K562 (cell line): ENCODE measurements at regions not wholly inside any gene's neighbourhood (a gene's known extent, or its start where the extent isn't known, plus 50 kb on each side); places are given as distances from the start of the nearest gene placed in this dataset.

Experiments
- ATAC-seq: fragments of 200-7000 bp; cut with Tn5 transposase; 3 replicates; pipeline ENCODE4 v1.9.1; 2020; ENCODE audit warnings: moderate library complexity
- BruUV-seq: library from RNA; stranded (reverse); fragments of 400-500 nt; replicated peaks from 2 replicates; lab custom pipeline; 2021; lab: Mats Ljungman, UMichigan
- CTCF ChIA-PET: fragments of 300-600 bp; formaldehyde crosslinking; extraction: SDS; loops from one replicate; lab custom pipeline; 2021; ENCODE audit warnings: low intra/inter-chr PET ratio; lab: Yijun Ruan, JAX
- POLR2A ChIA-PET: fragments of 300-600, 350-650 bp; sonication (Branson Sonifier 250); formaldehyde crosslinking; extraction: SDS; loops from one replicate; lab custom pipeline; 2021; ENCODE audit warnings: antibody characterized with exemption, inconsistent platforms; lab: Yijun Ruan, JAX
- DNase-seq, 4 experiments: peaks; one replicate each; pipeline versions ENCODE4 v3.0.0 to v3.0.0-alpha.2; 2011 to 2018; ENCODE audit warnings: low spot score in 3 of 4, mixed read lengths in 3 of 4; ENCODE audit errors: extremely low read depth in 1 of 4
- FAIRE-seq: peaks from 2 replicates; lab custom pipeline; 2011; peaks lifted over from hg19 to GRCh38; lab: Jason Lieb, UNC
- H2AFZ ChIP-seq: 2 replicates; pipeline ENCODE4 v1.6.0; 2011; ENCODE audit warnings: low read depth, low read length, control low read depth, inconsistent platforms
- H3K27ac ChIP-seq: fragments of 200-600 bp; 3 replicates; pipeline ENCODE4 v1.8.0; 2011; ENCODE audit warnings: low read depth, mild to moderate bottlenecking, control low read depth, inconsistent platforms, low read length, moderate library complexity, mixed read lengths; ENCODE audit errors: extremely low read depth
- H3K27me3 ChIP-seq, 2 experiments: fragments of 300-600 bp in 1 of 2; 2 replicates in 1 of 2; 3 replicates in 1 of 2; pipeline versions ENCODE4 v1.6.0 to v1.8.0; 2011; ENCODE audit warnings: inconsistent platforms in 2 of 2, low read length in 2 of 2, mild to moderate bottlenecking in 1 of 2, mixed read lengths in 1 of 2, moderate library complexity in 1 of 2; ENCODE audit not compliant: control insufficient read depth in 2 of 2, insufficient read depth in 2 of 2
- H3K36me3 ChIP-seq: fragments of 300-600 bp; 3 replicates; pipeline ENCODE4 v1.8.0; 2011; ENCODE audit warnings: mild to moderate bottlenecking, low read length, inconsistent platforms; ENCODE audit not compliant: control insufficient read depth, insufficient read depth
- H3K4me1 ChIP-seq, 2 experiments: fragments of 200-600 bp in 1 of 2; replicated peaks in 1 of 2; 2 replicates in 1 of 2; 3 replicates in 1 of 2; pipeline versions ENCODE4 v1.5.1 to v1.8.0; 2011; ENCODE audit warnings: inconsistent platforms in 2 of 2, low read length in 2 of 2, mild to moderate bottlenecking in 1 of 2, mixed read lengths in 1 of 2, moderate library complexity in 1 of 2; ENCODE audit not compliant: control insufficient read depth in 2 of 2, insufficient read depth in 2 of 2
- H3K4me2 ChIP-seq: 2 replicates; pipeline ENCODE4 v1.6.1; 2011; ENCODE audit warnings: low read length, control low read depth, inconsistent platforms, mixed read lengths; ENCODE audit not compliant: insufficient read depth
- H3K4me3 ChIP-seq: fragments of 200-600 bp; sonication (generic), shearing (Covaris generic); 2 replicates; pipeline ENCODE4 v1.5.1; 2016; ENCODE audit warnings: control low read depth, inconsistent platforms
- H3K79me2 ChIP-seq: fragments of 200-600 bp; 3 replicates; pipeline ENCODE4 v1.8.0; 2011; ENCODE audit warnings: low read length, inconsistent platforms; ENCODE audit not compliant: control insufficient read depth, insufficient read depth
- H3K9ac ChIP-seq, 2 experiments: 2 replicates each; pipeline versions ENCODE4 v1.6.0 to v1.6.1; 2011; ENCODE audit warnings: low read depth in 2 of 2, low read length in 2 of 2, control low read depth in 1 of 2, inconsistent platforms in 1 of 2, mild to moderate bottlenecking in 1 of 2, mixed read lengths in 1 of 2; ENCODE audit not compliant: insufficient read depth in 1 of 2
- H3K9me1 ChIP-seq: one replicate; pipeline ENCODE4 v1.6.0; 2011; ENCODE audit warnings: inconsistent platforms, mild to moderate bottlenecking, low read length, moderate library complexity; ENCODE audit not compliant: control insufficient read depth, insufficient read depth
- H3K9me3 ChIP-seq: replicated peaks from 2 replicates; pipeline ENCODE4 v1.5.1; 2011; ENCODE audit warnings: low read depth, low read length, inconsistent platforms; ENCODE audit not compliant: control insufficient read depth, insufficient read depth
- H4K20me1 ChIP-seq: replicated peaks from 2 replicates; pipeline ENCODE4 v1.6.1; 2011; ENCODE audit warnings: low read length, inconsistent platforms, mixed read lengths; ENCODE audit not compliant: control insufficient read depth, insufficient read depth
- CHD4 ChIP-seq: fragments of 200-600 bp; sonication (generic); IDR thresholded peaks from 3 replicates; pipeline ENCODE4 v1.6.1; 2012; ENCODE audit warnings: low read depth, mild to moderate bottlenecking, mixed read lengths, low read length, inconsistent platforms; ENCODE audit not compliant: insufficient read depth, insufficient replicate concordance, poor library complexity, severe bottlenecking
- EP400 ChIP-seq: fragments of 450-650 bp; IDR thresholded peaks from 2 replicates; pipeline ENCODE4 v1.6.1; 2017; ENCODE audit warnings: antibody characterized with exemption, mild to moderate bottlenecking, moderate library complexity
- EZH2 ChIP-seq: IDR thresholded peaks from 2 replicates; pipeline ENCODE4 v1.6.1; 2012; ENCODE audit warnings: low read depth, mild to moderate bottlenecking, inconsistent platforms, low read length, borderline replicate concordance
- JUN ChIP-seq, 2 experiments: sonication (generic) in 1 of 2; formaldehyde crosslinking in 1 of 2; IDR thresholded peaks; 2 replicates each; pipeline versions ENCODE4 v1.6.1 to v1.8.0; 2012 to 2022; ENCODE audit warnings: borderline replicate concordance in 2 of 2, mild to moderate bottlenecking in 2 of 2, improper control_type of control experiment in 1 of 2, low read depth in 1 of 2, low read length in 1 of 2, missing genetic modification reagents in 1 of 2
- MAFK ChIP-seq: IDR thresholded peaks from 2 replicates; pipeline ENCODE4 v1.6.1; 2011; ENCODE audit warnings: low read length, improper control_type of control experiment
- MYC ChIP-seq, 2 experiments: fragments of 250-450 bp in 1 of 2; sonication (Bioruptor Pico) in 1 of 2; IDR thresholded peaks; 2 replicates each; pipeline versions ENCODE4 v1.5.1 to v1.6.1; 2012 to 2021; ENCODE audit warnings: low read depth in 2 of 2, borderline replicate concordance in 1 of 2, improper control_type of control experiment in 1 of 2, low read length in 1 of 2, mild to moderate bottlenecking in 1 of 2, moderate library complexity in 1 of 2
- NCOR1 ChIP-seq: fragments of 450-650 bp; IDR thresholded peaks from 2 replicates; pipeline ENCODE4 v1.6.1; 2016; ENCODE audit warnings: mild to moderate bottlenecking, moderate library complexity
- NFATC3 ChIP-seq: fragments of 450-650 bp; IDR thresholded peaks from 2 replicates; pipeline ENCODE4 v1.6.1; 2017; ENCODE audit warnings: mild to moderate bottlenecking
- NR0B1 ChIP-seq: fragments of 450-650 bp; IDR thresholded peaks from one replicate; pipeline ENCODE4 v1.6.1; 2018; ENCODE audit warnings: mild to moderate bottlenecking, moderate library complexity; ENCODE audit not compliant: partially characterized antibody
- SIN3B ChIP-seq: fragments of 450-650 bp; IDR thresholded peaks from 2 replicates; pipeline ENCODE4 v1.6.1; 2017; ENCODE audit warnings: low read depth, mild to moderate bottlenecking, moderate library complexity
- XRCC4 ChIP-seq: IDR thresholded peaks from one replicate; pipeline ENCODE4 v1.6.1; 2011; ENCODE audit not compliant: insufficient read depth, insufficient read length; ENCODE audit errors: extremely low read depth
- YBX1 ChIP-seq: fragments of 450-650 bp; IDR thresholded peaks from 2 replicates; pipeline ENCODE4 v1.7.1; 2016; ENCODE audit warnings: mild to moderate bottlenecking
- ZBED1 ChIP-seq: IDR thresholded peaks from 2 replicates; pipeline ENCODE4 v1.6.1; 2014
- WGBS: fragments of 100-300 bp; shearing (Covaris generic); methylation state at CpG from one replicate; pipeline ENCODE4 v1.1.6; 2016; ENCODE audit warnings: low coverage, mixed read lengths; ENCODE audit not compliant: insufficient coverage; ENCODE audit errors: missing lambda C conversion rate; 5-methylcytosine and 5-hydroxymethylcytosine counted together
- in situ Hi-C: fragments of 300-500 bp; cut with MboI; formaldehyde crosslinking; loops from 4 replicates; pipeline ENCODE4 v1.15.0; 2018; ENCODE audit warnings: inconsistent platforms, mixed read lengths
- intact Hi-C: fragments of 100-400 bp; cut with micrococcal nuclease; formaldehyde crosslinking; loops from 2 replicates; pipeline ENCODE4 v1.14.2; 2022
- TF ChIP-seq, protein P1 (sequence below): sonication (generic); formaldehyde crosslinking; IDR thresholded peaks from 2 replicates; pipeline ENCODE4 v1.5.0; 2020; ENCODE audit warnings: missing genetic modification reagents
- TF ChIP-seq, protein P2 (sequence below): fragments of 200-400 bp; formaldehyde crosslinking; IDR thresholded peaks from 2 replicates; pipeline ENCODE4 v1.6.1; 2017; ENCODE audit warnings: mild to moderate bottlenecking, low read depth, low read length, moderate library complexity
- TF ChIP-seq, protein P3 (sequence below): IDR thresholded peaks from 2 replicates; pipeline ENCODE4 v1.6.1; 2012; ENCODE audit warnings: low read depth, low read length, improper control_type of control experiment, borderline replicate concordance

- POLR2A ChIA-PET = no interaction called here
- Histone ChIP-seq H3K9ac (no peak overlapping the region), H4K20me1 (no peaks in the 10 kb centered on the region), H3K27ac (no peak overlapping the region), H3K79me2 (no peaks in the 10 kb centered on the region), H3K9me1 (no peaks in the 10 kb centered on the region), H3K4me2 (no peak overlapping the region), H3K9me3 (no peaks in the 10 kb centered on the region), H3K36me3 (no peaks in the 10 kb centered on the region), H2AFZ (no peak overlapping the region), H3K27me3 (no peaks in the 10 kb centered on the region), H3K4me1 (no peaks in the 10 kb centered on the region), H3K4me3 (no peak overlapping the region)
- FAIRE-seq (no peak), DNase-seq (no peak), ATAC-seq (no peak)
- no TSS peak for BruUV-seq
- 0% methylated on average over 3 of the region's 3 CpGs for WGBS
- intact Hi-C loops = no loop called here
- CTCF ChIA-PET = no interaction called here
- in situ Hi-C loops = no loop called here
- TF ChIP-seq NR0B1 = no peak
- TF ChIP-seq, protein P1, sequence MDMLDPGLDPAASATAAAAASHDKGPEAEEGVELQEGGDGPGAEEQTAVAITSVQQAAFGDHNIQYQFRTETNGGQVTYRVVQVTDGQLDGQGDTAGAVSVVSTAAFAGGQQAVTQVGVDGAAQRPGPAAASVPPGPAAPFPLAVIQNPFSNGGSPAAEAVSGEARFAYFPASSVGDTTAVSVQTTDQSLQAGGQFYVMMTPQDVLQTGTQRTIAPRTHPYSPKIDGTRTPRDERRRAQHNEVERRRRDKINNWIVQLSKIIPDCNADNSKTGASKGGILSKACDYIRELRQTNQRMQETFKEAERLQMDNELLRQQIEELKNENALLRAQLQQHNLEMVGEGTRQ (CRISPR knock-in tag) = no peak
- TF ChIP-seq EZH2 = no peak
- no peak for TF ChIP-seq NFATC3
- TF ChIP-seq SIN3B = no peak
- TF ChIP-seq, protein P2, sequence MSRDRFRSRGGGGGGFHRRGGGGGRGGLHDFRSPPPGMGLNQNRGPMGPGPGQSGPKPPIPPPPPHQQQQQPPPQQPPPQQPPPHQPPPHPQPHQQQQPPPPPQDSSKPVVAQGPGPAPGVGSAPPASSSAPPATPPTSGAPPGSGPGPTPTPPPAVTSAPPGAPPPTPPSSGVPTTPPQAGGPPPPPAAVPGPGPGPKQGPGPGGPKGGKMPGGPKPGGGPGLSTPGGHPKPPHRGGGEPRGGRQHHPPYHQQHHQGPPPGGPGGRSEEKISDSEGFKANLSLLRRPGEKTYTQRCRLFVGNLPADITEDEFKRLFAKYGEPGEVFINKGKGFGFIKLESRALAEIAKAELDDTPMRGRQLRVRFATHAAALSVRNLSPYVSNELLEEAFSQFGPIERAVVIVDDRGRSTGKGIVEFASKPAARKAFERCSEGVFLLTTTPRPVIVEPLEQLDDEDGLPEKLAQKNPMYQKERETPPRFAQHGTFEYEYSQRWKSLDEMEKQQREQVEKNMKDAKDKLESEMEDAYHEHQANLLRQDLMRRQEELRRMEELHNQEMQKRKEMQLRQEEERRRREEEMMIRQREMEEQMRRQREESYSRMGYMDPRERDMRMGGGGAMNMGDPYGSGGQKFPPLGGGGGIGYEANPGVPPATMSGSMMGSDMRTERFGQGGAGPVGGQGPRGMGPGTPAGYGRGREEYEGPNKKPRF = no peak
- TF ChIP-seq, protein P3, sequence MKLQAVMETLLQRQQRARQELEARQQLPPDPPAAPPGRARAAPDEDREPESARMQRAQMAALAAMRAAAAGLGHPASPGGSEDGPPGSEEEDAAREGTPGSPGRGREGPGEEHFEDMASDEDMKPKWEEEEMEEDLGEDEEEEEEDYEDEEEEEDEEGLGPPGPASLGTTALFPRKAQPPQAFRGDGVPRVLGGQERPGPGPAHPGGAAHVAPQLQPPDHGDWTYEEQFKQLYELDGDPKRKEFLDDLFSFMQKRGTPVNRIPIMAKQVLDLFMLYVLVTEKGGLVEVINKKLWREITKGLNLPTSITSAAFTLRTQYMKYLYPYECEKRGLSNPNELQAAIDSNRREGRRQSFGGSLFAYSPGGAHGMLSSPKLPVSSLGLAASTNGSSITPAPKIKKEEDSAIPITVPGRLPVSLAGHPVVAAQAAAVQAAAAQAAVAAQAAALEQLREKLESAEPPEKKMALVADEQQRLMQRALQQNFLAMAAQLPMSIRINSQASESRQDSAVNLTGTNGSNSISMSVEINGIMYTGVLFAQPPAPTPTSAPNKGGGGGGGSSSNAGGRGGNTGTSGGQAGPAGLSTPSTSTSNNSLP = no peak
- TF ChIP-seq XRCC4 = no peak
- no peak for TF ChIP-seq EP400
- no peak for TF ChIP-seq JUN (IDR thresholded peaks at IDR 0.05; ENCODE audit: borderline replicate concordance, low read depth, low read length)
- no peak for TF ChIP-seq JUN (CRISPR knock-in tag; IDR thresholded peaks at IDR 0.05; ENCODE audit: borderline replicate concordance)
- no peak for TF ChIP-seq YBX1
- no peak for TF ChIP-seq MYC (IDR thresholded peaks at IDR 0.05; ENCODE audit: low read depth, low read length)
- no peak for TF ChIP-seq MYC (CRISPR knock-in tag; IDR thresholded peaks at IDR 0.05; ENCODE audit: borderline replicate concordance, low read depth)
- no peak for TF ChIP-seq MAFK
- TF ChIP-seq ZBED1 = no peak
- TF ChIP-seq CHD4 = no peak
- TF ChIP-seq NCOR1 = no peak
These were observed 223.7 kb downstream of the SQOR start for GRCh38 chr15:45858491-45858890.
